ENCODE measurements at regions not wholly inside any gene's neighbourhood (a gene's known extent, or its start where the extent isn't known, plus 50 kb on each side); places are given as distances from the start of the nearest gene placed in this dataset.
"Not testable (repeated sequence)": the region's sequence is repeated elsewhere in the genome, so short reads cannot be mapped to it uniquely, and the experiment has no call there.

DNA sequence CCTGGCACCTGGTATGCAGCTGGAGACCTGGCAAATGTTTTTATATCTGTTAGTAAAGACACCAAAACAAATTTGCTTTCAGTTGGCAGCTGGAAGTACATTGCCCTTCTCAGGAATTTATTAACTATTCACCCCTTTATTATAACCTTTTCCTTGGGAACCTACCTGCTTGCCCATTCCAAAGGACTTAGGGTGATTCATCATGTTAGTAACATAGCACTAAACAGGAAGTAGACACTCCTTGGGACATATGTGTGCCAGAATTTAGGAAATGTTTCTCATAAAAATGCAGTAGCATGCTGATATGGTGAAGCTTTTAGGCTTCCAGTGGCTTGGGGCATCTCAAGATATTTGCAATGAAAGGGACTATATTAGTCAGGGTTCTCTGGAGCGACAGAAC is 184.2 kb downstream of the DMAC1 start:
- DNase-seq, result no peak

DNA sequence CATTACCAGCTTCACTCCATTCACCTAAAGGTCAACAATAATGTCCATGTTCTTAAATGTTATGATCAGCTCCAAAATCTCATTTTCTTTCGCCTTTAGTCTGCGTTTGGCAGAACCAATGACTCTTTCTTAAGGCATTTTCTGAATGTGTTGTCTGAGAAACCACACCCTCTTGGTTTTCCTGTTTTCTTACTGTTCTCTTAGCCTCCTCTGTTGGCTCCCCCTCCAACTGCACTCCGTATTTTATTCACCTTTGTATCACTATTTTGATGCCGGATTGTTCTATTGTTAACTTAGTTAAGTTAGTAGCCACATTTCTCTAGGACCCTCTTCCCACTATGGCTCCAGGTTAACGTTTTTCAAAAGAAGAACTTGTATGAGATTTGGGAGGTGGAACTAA is 185.6 kb downstream of the DMAC1 start:
- DNase-seq, result no peak

DNA sequence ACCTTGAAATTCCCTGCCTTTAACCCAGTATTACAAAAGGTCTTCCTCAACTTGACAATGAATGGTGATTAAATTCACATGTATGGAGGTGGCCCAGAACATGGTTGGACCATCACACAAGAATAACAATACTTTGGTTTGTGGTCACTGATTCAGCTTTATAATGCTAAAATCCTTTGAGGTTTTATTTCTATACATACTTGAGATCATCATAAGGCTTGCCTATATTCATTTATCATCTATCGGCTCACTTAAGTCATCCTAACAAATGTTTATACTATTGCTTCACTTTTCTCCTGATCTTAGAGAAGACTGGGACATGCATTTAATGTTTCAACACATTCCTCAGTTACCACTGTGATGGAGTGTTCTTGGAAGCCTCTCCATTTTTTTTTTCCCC is 191.3 kb downstream of the DMAC1 start:
- no peak for DNase-seq

DNA sequence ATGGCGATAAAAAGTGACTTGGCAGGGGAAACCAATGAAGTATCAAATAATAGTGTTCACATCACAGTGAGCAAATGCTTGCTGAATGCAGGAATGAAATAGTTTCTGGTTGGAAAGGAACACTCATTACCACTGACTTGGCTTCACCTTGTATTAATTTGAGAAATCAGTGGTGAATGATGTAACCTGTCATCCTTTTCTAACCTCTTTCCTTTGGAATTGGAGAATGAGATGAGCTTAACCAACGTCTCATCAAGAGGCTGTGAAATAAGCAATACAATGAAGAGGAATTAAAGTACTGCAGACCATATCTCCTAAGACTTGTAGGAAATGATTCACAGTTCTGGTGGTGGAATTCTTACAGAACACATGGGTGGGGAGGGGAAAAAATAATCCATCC is 192.2 kb downstream of the DMAC1 start:
- DNase-seq, result no peak

DNA sequence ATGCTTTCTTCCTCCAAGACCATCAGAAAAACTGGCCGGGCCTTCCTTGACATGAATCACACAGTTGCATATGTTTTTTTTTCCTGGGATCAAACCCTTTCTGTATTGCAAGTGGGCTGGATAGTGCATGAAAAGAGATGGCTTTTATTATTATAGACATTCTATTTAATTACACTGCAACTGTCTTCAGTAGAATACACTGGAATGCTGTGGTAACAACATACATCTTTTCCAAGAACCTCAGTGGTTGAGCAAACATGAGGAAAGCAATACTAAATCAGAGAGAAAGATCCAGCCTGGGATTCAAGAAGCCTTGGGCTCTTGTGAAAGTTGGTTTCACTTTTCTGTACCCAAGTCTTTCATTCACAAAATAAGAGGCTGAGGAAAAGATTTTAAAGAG is 193.0 kb downstream of the DMAC1 start:
- no peak for DNase-seq

DNA sequence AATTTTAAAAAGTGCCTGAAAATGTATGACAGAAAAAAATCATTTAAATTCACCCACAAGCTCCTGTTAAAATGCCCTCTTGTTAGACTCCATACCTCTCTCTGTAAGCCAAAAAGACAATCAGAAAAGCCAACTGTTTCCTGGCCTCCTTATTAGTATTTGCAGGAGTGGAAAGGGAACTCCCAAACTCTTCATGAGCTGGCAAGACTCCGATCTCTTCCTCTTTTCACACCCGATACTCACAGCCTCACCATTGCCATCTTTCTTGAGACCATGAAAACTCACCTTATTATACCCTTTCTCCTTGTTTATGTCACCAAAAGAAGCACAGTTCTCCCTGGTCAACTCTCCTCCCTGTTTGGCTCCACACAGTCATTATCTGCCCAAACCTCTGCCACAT is 197.8 kb downstream of the DMAC1 start:
- DNase-seq, result no peak

DNA sequence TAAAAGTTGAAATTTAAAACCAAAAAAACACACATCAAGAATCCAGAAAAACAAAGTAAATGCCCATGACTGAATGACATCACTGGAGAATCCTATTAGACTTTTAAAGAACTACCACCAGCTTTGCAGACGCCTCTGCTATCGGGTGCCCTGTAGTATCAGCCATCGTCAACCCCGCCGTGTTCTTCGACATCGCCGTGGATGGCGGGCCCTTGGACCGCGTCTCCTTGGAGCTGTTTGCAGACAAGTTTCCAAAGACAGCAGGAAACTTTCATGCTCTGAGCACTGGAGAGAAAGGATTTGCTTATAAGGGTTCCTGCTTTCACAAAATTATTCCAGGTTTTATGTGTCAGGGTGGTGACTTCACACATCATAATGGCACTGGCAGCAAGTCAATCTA is 201.9 kb downstream of the DMAC1 start:
- no peak for DNase-seq

DNA sequence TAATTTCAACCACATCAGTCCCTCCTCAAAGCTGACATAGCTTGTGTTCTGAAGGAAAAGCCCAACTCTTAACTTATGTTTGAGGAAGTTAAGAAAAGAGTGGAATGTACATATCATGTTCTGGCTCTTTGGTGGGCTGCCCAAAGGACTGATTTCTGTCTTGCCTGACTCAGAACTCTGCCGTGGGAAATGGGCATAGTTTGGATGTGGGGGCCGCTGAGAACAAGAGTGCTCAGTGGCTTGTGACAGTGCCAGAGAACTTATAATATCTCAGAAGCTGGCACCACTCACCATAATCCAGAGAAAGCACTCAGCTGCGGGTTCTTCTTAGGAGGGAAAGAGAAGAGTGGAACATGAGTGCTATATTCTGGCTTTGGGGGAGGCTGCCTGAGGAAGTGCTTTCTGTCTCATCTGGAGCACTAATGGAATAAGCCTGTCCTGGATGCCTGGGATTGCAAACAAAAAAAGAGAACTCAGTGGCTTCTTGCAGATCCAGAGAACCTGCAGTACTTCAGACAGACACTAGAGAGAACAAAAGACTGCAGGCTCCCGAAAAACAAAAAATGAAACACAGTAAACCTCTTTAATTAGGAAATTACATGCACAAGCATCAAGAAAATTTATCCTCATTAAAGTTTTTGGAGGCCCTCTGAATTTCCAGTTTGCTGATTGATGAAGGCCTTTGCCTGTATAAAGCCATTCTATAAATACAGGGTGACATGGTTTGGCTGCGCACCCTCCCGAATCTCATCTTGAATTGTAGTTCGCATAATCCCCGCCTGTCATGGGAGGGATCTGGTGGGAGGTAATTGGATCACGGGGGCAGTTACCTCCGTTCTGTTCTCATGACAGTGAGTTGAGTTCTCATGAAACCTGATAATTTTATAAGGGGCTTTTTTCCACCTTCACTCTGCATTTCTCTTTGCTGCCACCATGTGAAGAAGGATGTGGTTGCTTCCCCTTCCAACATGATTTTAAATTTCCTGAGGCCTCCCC is 207.0 kb downstream of the DMAC1 start:
- DNase-seq, result no peak

DNA sequence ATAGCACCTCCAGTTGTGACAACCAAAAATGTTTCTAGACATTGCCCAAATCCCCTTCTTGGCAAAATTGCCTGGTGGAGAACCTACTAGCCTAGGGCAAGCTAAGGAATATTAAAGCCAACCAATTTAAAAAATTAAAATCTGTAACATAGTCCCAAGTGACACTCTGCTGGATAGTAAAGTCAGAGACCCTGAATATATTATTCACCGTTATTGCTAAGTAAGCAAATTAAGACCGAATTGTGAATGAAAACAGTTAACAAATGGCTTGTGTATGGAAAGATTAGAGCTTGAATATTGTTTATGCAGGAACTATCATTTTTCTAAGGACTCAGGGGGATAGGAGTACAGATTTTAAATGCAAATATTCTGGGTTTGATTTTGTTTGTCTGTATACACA is 208.1 kb downstream of the DMAC1 start:
- DNase-seq, result no peak

DNA sequence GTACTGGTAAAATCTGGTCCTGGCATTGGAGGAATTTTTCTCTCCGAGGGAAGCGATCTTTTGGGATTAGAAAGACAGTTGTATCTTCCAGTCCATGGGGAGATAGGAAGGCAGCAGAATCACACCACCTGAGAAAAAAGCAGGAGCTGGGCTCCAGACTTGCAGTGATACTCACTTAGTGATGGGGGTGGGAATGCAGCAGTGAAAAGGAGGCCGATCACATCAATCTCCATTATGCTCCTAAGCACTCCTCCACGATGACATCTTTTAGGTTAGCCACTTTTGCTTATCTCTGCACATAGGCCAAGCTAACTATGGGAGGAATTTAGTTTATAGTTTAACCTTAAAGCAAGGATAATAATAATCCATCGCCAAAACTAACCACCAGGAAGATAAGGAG is 219.0 kb downstream of the DMAC1 start:
- DNase-seq, result no peak

DNA sequence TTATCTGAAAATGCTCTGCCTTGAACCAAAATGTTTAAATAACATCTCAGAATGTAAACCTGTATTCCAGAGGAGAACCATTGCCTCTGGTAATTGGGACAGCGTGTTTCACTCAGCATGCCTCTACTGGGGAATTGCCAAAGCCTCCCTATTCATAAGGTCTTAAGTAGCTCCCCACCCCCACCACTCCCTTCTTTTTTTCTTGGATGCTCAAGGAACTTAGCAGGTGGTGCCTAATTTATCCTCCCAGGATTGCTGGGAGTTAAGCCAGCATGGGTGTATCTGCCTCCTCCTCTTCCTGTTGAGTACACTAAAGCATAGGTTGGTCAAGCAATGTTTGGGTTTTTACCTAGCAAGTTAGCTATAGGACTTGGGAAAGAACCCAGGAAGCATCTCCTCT is 220.2 kb downstream of the DMAC1 start:
- DNase-seq, result no peak

DNA sequence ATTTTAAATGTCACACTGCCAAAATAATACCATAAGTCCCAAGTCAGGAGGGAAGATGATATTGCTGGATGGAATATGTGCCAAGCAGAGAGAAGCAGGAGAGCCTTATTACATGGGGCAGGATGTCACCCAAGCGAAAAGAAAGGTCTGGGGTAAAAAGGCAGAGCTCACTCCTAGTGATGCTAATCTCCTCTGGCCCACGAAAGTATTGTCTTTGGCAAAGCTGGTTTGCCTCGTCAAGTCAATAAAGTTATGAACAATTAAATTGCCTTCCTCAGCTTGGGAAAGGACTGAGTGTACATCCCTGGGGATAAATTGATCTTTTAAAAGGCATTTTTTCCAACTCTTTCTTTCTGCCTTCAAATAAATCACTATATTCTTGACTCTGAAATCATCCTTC is 220.6 kb downstream of the DMAC1 start:
- DNase-seq, result no peak

DNA sequence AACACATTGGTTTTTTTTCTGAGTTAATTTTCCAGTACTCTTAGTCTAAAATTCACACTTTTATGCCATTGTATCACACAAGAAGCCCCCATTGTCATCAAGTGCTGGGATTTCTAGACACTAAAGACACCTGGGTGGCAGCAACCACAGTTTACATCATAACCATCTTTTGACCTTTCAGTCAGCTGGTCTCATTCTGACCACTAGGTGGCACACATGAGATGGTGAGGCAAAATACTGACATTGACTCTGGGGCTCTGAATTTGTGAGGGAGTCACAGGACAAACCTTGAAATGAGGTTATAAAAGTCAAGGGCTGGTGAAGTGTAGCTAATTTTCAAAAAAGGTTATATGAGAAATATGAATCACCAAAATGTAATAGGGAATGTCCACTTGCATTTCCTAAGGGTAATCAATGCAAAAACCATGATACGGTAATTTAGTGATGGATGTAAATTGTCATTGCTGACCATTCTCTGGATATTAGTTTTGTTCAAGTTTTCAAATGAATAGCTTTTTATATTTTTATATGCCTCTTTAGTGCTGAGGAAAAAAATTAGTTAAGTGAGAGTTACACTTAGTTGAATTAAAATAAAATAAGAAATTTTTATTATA is 229.4 kb downstream of the DMAC1 start:
- DNase-seq, result no peak

DNA sequence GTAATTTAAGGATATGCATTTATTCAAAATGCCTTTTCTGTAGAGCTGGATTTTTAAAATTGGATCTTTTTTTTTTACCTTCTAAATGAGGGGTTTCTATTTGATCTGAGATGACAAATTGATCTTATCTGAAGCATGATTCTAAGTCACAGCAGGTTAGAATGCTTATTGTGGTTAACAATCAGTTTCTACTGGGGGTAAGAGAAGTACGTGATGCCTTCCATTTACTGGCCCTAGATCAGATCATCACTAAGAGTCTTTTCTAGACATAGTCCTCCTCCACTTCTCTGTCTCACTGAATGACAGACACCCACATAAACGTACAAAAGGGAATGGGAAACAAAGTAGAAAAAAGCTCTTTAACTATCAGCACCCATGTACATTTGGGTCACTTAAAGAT is 231.9 kb downstream of the DMAC1 start:
- no peak for DNase-seq

DNA sequence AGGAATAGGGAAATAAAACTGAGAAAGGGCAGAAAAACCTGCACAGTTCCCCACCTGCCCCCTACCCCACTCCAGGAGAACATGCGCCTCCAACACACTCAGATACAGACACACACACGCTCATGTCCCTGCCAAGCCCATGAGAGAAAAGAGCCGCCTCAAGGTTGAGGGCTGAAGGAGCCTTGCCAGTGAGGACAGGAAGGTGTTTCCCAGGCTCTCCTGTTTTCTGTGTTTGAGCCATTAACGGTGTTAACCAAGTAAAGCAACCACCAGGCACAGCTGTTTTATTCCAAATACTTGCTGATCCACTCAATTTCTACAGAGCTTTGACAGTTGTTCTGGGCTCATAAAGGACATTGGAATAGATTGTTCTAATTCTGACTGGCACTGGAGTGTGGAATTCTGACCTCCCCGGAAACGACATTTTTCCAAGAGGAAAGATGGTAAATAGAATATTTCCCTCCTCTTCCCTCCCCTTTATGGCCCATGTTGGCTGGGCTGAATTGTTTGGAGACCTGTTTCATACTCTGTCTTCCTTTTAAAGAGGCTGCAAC is 238.0 kb downstream of the DMAC1 start:
- DNase-seq, result no peak

DNA sequence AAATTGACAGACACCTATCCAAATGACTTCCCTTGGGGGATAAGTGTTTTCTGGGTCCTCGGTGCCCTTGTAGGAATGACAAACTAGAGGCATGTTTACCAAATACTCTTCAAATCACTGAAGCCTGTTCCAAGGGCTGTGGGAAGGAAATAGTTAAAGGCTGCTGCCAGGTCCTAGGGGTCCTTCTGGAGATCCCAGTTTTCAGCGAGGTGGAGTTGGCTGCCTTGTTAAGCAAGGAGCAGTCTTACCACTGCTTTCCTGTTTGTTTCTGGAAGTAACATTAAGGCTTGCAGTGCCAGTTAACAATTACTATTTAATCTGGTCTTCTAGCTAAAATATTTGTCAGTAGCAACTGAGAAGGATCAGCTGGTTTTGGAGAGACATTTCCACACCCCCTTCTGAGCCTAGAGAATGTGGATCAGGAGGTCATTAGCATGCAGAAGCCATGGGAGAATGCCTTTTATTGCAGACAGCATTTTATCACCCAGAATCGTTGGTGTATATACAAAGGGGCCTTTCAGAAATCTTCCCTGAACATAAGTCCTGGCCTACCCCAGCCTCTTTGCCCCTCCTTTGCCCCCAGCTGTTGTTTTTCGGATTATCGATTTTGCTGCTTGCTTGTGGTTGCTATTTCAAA is 238.8 kb downstream of the DMAC1 start:
- no peak for DNase-seq

DNA sequence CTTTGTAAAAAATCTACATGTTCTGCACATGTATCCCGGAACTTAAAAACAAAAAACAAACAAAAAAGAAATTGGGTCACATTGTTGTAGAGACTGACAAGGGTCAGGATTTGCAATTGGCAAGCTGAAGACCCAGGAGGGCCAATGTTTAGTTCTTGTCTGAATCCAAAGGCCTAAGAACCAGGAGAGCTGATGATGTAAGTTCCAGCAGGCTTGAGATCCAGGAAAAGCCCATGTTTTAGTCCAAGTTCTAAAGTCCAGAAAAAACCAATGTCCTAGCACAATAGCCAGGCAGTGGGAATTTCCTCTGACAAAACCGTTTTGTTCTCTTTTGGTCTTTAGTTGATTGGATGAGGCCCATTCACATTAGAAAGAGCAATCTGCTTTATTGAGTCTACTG is 244.9 kb downstream of the DMAC1 start:
- no peak for DNase-seq

DNA sequence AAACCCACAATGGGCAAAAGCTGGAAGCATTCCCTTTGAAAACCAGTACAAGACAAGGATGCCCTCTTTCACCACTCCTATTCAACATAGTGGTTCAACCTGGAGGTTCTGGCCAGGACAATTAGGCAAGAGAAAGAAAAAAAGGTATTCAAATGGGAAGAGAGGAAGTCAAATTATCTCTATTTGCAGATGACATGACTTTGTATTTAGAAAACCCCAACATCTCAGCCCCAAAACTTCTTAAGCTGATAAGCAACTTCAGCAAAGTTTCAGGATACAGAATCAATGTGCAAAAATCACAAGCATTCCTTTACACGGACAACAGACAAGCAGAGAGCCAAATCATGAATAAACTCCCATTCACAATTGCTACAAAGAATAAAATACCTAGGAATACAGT is 246.9 kb downstream of the DMAC1 start:
- DNase-seq, result not testable (repeated sequence)

DNA sequence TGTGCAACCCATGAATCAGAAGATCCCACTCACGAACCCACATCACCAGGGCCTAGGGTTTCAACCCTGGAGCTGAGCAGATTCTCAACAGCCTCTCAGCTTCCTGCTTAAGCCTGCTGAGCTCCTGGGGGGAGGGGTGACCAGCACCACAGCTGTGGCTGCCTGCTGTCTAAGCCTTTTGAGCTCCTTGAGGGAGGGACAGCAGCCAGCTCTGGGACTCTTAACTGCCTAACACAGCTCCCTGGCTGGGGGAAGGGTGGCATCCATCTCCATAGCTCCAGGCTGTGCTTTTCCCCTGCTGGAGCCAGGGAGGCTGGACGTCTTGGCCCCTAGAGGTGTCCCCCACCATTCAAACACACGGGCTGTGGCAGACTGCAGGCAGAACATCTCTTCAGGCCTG is 250.3 kb downstream of the DMAC1 start:
- no peak for DNase-seq

DNA sequence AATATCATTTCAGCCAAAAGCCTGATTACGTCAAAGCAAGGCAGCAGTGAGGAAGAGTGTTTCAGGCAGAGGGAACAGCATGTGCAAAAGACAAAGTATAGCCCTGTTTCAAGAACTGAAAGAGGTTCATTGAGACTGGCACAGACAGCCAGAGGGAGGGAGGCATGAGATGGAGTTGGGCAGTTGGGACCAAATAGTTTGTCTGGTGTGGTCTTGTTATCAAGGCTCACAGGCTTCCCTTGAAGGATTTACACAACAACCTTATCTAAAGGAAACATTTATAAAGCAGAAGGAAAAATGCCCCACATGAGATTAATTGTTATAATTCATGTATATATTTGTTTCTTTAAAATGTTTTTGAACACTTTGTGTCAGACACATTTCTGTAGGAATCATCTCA is 253.3 kb downstream of the DMAC1 start:
- DNase-seq, result no peak

DNA sequence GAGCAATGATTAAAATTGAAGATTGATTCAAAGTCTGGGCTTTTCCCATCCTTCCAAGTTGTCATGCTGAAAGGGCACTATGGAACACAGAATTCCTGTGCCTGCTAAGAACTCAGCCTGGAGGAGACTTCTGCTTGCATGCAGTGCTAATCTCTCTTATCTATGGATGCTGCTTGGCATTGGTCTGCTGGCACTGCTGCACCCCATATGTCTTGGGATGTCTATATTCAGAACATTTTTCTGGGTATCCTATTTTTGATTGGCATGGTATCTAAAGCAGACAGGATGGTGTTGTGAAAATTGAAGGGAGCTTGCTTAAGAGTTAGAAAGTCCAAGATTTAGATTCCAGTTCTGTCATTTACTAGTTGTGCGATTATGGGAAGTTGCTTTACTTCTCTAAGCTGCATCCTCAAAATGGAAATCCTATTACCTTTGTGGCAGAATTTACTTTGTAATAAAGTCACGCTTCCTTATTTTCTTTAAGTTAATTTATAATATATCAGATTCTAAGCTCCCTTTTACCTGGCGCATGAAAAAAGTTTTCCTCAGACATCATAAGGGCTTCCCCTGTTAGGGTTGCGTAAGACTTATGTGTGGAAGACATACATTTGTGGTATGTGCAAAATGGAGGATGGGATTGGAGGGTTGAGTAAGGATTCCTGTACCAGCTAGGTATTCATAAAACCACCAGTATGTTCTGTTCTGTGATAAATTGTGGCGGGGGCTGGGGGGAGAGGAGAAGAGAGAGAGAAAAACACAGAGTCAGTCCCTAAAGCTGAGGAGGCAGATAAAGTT is 254.0 kb downstream of the DMAC1 start:
- no peak for DNase-seq

DNA sequence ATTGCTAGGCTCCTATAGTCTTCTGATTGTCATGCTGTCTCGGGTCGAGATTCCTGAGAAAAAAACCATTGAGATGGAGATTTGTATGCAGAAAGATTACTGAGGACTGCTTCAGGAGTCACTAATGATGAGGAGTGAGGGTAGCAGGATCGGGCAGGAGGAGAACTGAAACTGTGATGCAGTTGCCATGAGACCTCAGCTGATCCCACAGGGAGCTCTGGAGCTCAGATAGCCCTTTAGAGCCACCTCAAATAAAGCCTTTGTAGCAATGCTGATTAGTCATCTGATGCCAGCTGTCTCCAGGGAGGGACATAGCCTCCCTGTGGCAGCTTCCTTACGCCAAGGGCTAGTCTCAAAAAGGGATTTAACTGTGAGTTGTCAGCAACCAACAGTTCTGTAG is 256.9 kb downstream of the DMAC1 start:
- no peak for DNase-seq

DNA sequence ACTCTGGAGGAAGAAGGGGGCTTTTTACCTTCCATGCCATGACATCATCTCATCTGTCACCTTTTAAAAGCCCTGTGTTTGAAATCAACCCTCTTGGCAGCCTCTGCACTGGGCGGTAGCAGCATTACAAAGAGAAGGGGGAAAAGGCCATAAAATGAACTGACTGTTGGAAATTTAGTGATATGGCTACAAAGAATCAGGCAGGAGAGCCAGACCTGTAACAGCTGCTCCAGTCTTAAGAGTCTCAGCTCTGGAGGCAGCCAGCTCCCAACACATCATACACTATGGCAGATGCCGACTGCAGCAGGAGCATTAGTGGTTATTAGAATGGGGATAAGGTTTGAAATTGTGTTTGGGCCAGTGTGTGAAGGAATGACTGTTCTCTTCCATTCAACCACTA is 257.5 kb downstream of the DMAC1 start:
- no peak for DNase-seq

Data from cerebellar nuclear complex (tissue), 1 donor.